ENCODE measurements at regions not wholly inside any gene's neighbourhood (a gene's known extent, or its start where the extent isn't known, plus 50 kb on each side); places are given as distances from the start of the nearest gene placed in this dataset.
"Not testable (repeated sequence)": the region's sequence is repeated elsewhere in the genome, so short reads cannot be mapped to it uniquely, and the experiment has no call there.

GRCh38 chr4:60913671-60914070 lies 286.5 kb upstream of the ADGRL3 start:
- no peak overlapping the region for H3K4me3 ChIP-seq
- H3K9me3 ChIP-seq, result no peaks in the 10 kb centered on the region
- H3K4me1 ChIP-seq, result no peaks in the 10 kb centered on the region
- DNase-seq (ENCODE audit: low spot score in 2 of 2), result no peak
- no peaks in the 10 kb centered on the region for H3K27me3 ChIP-seq
- H3K36me3 ChIP-seq, result no peaks in the 10 kb centered on the region
- TF ChIP-seq EP300 (IDR thresholded peaks at IDR 0.05), result no peak
- TF ChIP-seq POLR2AphosphoS5 (IDR thresholded peaks at IDR 0.05), result no peak
- no peak for TF ChIP-seq POLR2A (IDR thresholded peaks at IDR 0.05)
- TF ChIP-seq, protein P1, sequence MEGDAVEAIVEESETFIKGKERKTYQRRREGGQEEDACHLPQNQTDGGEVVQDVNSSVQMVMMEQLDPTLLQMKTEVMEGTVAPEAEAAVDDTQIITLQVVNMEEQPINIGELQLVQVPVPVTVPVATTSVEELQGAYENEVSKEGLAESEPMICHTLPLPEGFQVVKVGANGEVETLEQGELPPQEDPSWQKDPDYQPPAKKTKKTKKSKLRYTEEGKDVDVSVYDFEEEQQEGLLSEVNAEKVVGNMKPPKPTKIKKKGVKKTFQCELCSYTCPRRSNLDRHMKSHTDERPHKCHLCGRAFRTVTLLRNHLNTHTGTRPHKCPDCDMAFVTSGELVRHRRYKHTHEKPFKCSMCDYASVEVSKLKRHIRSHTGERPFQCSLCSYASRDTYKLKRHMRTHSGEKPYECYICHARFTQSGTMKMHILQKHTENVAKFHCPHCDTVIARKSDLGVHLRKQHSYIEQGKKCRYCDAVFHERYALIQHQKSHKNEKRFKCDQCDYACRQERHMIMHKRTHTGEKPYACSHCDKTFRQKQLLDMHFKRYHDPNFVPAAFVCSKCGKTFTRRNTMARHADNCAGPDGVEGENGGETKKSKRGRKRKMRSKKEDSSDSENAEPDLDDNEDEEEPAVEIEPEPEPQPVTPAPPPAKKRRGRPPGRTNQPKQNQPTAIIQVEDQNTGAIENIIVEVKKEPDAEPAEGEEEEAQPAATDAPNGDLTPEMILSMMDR (IDR thresholded peaks at IDR 0.05), result no peak
- WGBS, result 92% methylated on average over 2 of the region's 2 CpGs
- H3K27ac ChIP-seq, result no peak overlapping the region

DNA sequence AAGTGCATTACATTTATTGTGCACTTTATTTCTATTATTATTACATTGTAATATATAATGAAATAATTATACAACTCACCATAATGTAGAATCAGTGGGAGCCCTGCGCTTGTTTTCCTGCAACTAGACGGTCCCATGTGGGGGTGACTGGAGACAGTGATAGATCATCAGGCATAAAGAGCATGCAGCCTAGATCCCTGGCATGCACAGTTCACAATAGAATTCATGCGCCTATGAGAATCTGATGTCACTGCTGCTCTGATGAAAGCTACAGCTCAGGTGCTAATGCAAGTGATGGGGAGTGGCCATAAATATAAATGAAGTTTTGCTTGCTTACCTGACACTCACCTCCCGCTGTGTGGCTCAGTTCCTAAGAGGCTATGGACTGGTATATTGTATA lies 278.4 kb upstream of the ADGRL3 start:
- not testable (repeated sequence) for H3K36me3 ChIP-seq; DNase-seq (ENCODE audit: low spot score in 2 of 2); H3K4me3 ChIP-seq; H3K27me3 ChIP-seq; H3K9me3 ChIP-seq; H3K27ac ChIP-seq; H3K4me1 ChIP-seq
- 90% methylated on average over 4 of the region's 4 CpGs for WGBS

DNA sequence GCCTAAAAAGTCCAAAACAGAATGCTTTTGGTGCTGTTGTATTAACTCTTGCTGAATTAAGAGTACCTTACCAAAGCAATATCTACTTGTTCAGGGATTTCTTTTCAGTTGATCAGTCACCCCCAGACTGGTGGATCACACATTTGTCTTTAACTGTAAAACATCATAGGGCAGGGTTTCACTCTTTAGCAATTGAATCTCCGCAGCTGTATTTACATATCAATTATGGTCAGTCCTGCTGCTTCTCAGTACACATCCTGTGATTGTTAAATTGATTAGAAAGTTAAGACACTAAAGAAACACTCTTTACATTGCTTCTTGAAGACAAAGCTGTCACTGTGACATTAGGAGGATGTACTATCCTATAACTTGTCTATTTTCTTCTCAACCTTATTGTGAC lies 277.1 kb upstream of the ADGRL3 start:
- TF ChIP-seq POLR2A (IDR thresholded peaks at IDR 0.05), result no peak
- TF ChIP-seq, protein P1 (IDR thresholded peaks at IDR 0.05), result no peak
- no peak for TF ChIP-seq POLR2AphosphoS5 (IDR thresholded peaks at IDR 0.05)
- TF ChIP-seq EP300 (IDR thresholded peaks at IDR 0.05), result no peak
- H3K27me3 ChIP-seq, result no peaks in the 10 kb centered on the region
- H3K4me3 ChIP-seq, result no peak overlapping the region
- WGBS, result 73% methylated on average over 1 of the region's 1 CpG
- no peaks in the 10 kb centered on the region for H3K4me1 ChIP-seq
- no peaks in the 10 kb centered on the region for H3K36me3 ChIP-seq
- no peak for DNase-seq (ENCODE audit: low spot score in 2 of 2)
- no peak overlapping the region for H3K27ac ChIP-seq
- H3K9me3 ChIP-seq, result no peaks in the 10 kb centered on the region

- Histone ChIP-seq H3K4me1 (no peaks in the 10 kb centered on the region), H3K4me3 (no peak overlapping the region), H3K9me3 (no peaks in the 10 kb centered on the region), H3K36me3 (no peaks in the 10 kb centered on the region), H3K27ac (no peak overlapping the region), H3K27me3 (no peaks in the 10 kb centered on the region)
- no peak for TF ChIP-seq EP300 (IDR thresholded peaks at IDR 0.05)
- TF ChIP-seq POLR2A (IDR thresholded peaks at IDR 0.05), result no peak
- no peak for TF ChIP-seq POLR2AphosphoS5 (IDR thresholded peaks at IDR 0.05)
- TF ChIP-seq, protein P1 (IDR thresholded peaks at IDR 0.05), result no peak
- no peak for DNase-seq (ENCODE audit: low spot score in 2 of 2)
- 91% methylated on average over 2 of the region's 2 CpGs for WGBS
These were observed 273.5 kb upstream of the ADGRL3 start for GRCh38 chr4:60926624-60927023.

- 88% methylated on average over 3 of the region's 3 CpGs for WGBS
- TF ChIP-seq POLR2AphosphoS5 (IDR thresholded peaks at IDR 0.05), result no peak
- TF ChIP-seq, protein P1 (IDR thresholded peaks at IDR 0.05), result no peak
- no peak for TF ChIP-seq EP300 (IDR thresholded peaks at IDR 0.05)
- no peaks in the 10 kb centered on the region for H3K4me1 ChIP-seq
- no peak overlapping the region for H3K4me3 ChIP-seq
- H3K36me3 ChIP-seq, result no peaks in the 10 kb centered on the region
- no peak overlapping the region for H3K27ac ChIP-seq
- no peaks in the 10 kb centered on the region for H3K9me3 ChIP-seq
- H3K27me3 ChIP-seq, result no peaks in the 10 kb centered on the region
- DNase-seq (ENCODE audit: low spot score in 2 of 2), result no peak
These were observed 269.3 kb upstream of the ADGRL3 start for GRCh38 chr4:60930866-60931265.

DNA sequence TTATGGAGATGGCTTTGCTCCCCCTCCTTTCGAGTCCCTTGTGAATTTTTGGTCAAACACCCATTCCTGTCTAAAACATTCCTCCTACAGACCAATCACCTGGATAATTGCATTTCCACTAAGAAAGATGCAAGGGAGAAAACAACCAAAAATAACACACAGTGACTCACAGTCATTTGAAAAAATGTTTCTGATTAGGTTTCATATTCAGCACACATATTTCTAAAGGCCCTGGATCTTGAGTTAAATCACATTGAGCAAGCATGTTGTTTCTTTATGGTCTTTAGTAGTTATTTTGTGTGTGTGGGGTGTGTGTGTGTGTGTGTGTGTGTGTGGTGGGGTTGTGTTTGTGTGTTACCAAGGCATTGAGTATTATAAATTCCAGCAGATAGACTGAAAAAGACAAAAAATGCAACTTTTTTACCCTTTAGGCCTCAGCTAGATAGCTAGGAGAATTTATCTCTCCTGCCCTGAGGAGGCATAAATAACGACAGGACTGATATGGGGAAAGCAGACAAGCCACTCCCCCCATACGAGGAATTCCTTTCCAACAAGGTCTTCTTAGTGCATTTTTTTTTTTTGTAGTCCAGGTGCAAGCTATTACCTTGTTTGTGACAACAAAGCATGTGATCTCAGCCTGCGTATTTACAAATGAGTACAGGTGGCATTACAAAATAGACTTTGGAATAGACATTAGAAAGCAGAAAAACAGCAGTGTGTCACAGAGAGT lies 265.4 kb upstream of the ADGRL3 start:
- no peaks in the 10 kb centered on the region for H3K27me3 ChIP-seq
- no peak for DNase-seq (ENCODE audit: low spot score in 2 of 2)
- TF ChIP-seq, protein P1 (IDR thresholded peaks at IDR 0.05), result no peak
- TF ChIP-seq POLR2AphosphoS5 (IDR thresholded peaks at IDR 0.05), result no peak
- TF ChIP-seq EP300 (IDR thresholded peaks at IDR 0.05), result no peak
- no peaks in the 10 kb centered on the region for H3K36me3 ChIP-seq
- 47% methylated on average over 4 of the region's 4 CpGs for WGBS
- no peak overlapping the region for H3K27ac ChIP-seq
- H3K4me1 ChIP-seq, result no peaks in the 10 kb centered on the region
- no peaks in the 10 kb centered on the region for H3K9me3 ChIP-seq
- no peak overlapping the region for H3K4me3 ChIP-seq
